H1 (cell line): ENCODE measurements at regions not wholly inside any gene's neighbourhood (a gene's known extent, or its start where the extent isn't known, plus 50 kb on each side); places are given as distances from the start of the nearest gene placed in this dataset.

Experiments
- CTCF ChIA-PET: fragments of 300-600 bp; sonication (Branson Sonifier 250); formaldehyde crosslinking; loops from one replicate; lab custom pipeline; 2021; ENCODE audit not compliant: partially characterized antibody; lab: Charles Lee
- POLR2A ChIA-PET: fragments of 300-600 bp; sonication (Branson Sonifier 250); formaldehyde crosslinking; loops from one replicate; lab custom pipeline; 2021; ENCODE audit warnings: inconsistent platforms; ENCODE audit not compliant: partially characterized antibody; lab: Charles Lee
- DNase-seq, 2 experiments: peaks; one replicate each; pipeline versions ENCODE4 v3.0.0 to v3.0.0-alpha.2; 2010 to 2022; ENCODE audit warnings: low spot score in 2 of 2, low read depth in 1 of 2, mixed read lengths in 1 of 2
- FAIRE-seq: peaks from 2 replicates; lab custom pipeline; 2011; peaks lifted over from hg19 to GRCh38; lab: Jason Lieb, UNC
- H2AFZ ChIP-seq: 2 replicates; pipeline ENCODE4 v1.8.1; 2012; ENCODE audit warnings: low read length, inconsistent platforms
- H2AK5ac ChIP-seq: 2 replicates; pipeline ENCODE4 v1.6.1; 2013; ENCODE audit warnings: low read depth, low read length
- H2BK120ac ChIP-seq: replicated peaks from 2 replicates; pipeline ENCODE3; 2013; ENCODE audit warnings: low read depth, low read length, inconsistent platforms
- H2BK12ac ChIP-seq: 2 replicates; pipeline ENCODE4 v1.6.1; 2013; ENCODE audit warnings: low read depth, low read length
- H2BK15ac ChIP-seq: 2 replicates; pipeline ENCODE4 v1.6.1; 2013; ENCODE audit warnings: low read length
- H2BK20ac ChIP-seq: 2 replicates; pipeline ENCODE4 v1.6.1; 2013; ENCODE audit warnings: low read length
- H2BK5ac ChIP-seq: 2 replicates; pipeline ENCODE4 v1.6.1; 2013; ENCODE audit warnings: low read depth, low read length
- H3K14ac ChIP-seq: 2 replicates; pipeline ENCODE4 v1.6.1; 2013; ENCODE audit warnings: inconsistent platforms; ENCODE audit not compliant: insufficient read length
- H3K18ac ChIP-seq: 2 replicates; pipeline ENCODE4 v1.6.1; 2013; ENCODE audit warnings: low read length; ENCODE audit errors: extremely low read depth
- H3K23ac ChIP-seq: 2 replicates; pipeline ENCODE4 v1.6.1; 2013; ENCODE audit warnings: inconsistent platforms; ENCODE audit not compliant: insufficient read length
- H3K23me2 ChIP-seq: 2 replicates; pipeline ENCODE4 v1.6.1; 2013; ENCODE audit warnings: low read depth, low read length
- H3K27ac ChIP-seq: 2 replicates; pipeline ENCODE4 v1.6.1; 2011; ENCODE audit warnings: low read depth, low read length, inconsistent platforms
- H3K27me3 ChIP-seq, 4 experiments: replicated peaks in 1 of 4; 1 replicate in 1 of 4; 2 replicates in 3 of 4; pipeline versions ENCODE4 v1.6.1 to v1.8.1; 2011 to 2013; ENCODE audit warnings: low read length in 3 of 4, mild to moderate bottlenecking in 3 of 4, inconsistent platforms in 2 of 4, mixed read lengths in 2 of 4, moderate library complexity in 1 of 4; ENCODE audit not compliant: control insufficient read depth in 3 of 4, insufficient read depth in 3 of 4; ENCODE audit errors: extremely low read depth in 1 of 4
- H3K36me3 ChIP-seq, 4 experiments: 2 replicates each; pipeline versions ENCODE4 v1.6.1 to v1.8.1; 2011 to 2013; ENCODE audit warnings: mild to moderate bottlenecking in 4 of 4, low read length in 3 of 4, moderate library complexity in 2 of 4, control low read depth in 1 of 4, inconsistent platforms in 1 of 4; ENCODE audit not compliant: insufficient read depth in 4 of 4, control insufficient read depth in 2 of 4
- H3K4ac ChIP-seq: replicated peaks from 2 replicates; pipeline ENCODE3; 2013; ENCODE audit warnings: low read length, low read depth, mixed read lengths, inconsistent platforms; ENCODE audit not compliant: insufficient read length
- H3K4me1 ChIP-seq, 4 experiments: replicated peaks in 1 of 4; 1 replicate in 1 of 4; 2 replicates in 3 of 4; pipeline versions ENCODE4 v1.6.1 to v1.8.1; 2011 to 2013; ENCODE audit warnings: low read length in 3 of 4, inconsistent platforms in 2 of 4, mixed read lengths in 1 of 4; ENCODE audit not compliant: insufficient read depth in 4 of 4, control insufficient read depth in 3 of 4
- H3K4me2 ChIP-seq, 2 experiments: 2 replicates each; pipeline versions ENCODE4 v1.6.1 to v1.8.1; 2011 to 2013; ENCODE audit warnings: low read depth in 2 of 2, low read length in 2 of 2, control low read depth in 1 of 2, inconsistent platforms in 1 of 2, mild to moderate bottlenecking in 1 of 2; ENCODE audit not compliant: insufficient read depth in 1 of 2
- H3K4me3 ChIP-seq, 4 experiments: fragments of 200-600, 300-600 bp in 1 of 4; sonication (generic), shearing (Covaris generic), sonication (Bioruptor Twin) in 1 of 4; 2 replicates each; pipeline versions ENCODE4 v1.5.1 to v1.8.1; 2011 to 2016; ENCODE audit warnings: low read length in 4 of 4, low read depth in 3 of 4, control low read depth in 2 of 4, inconsistent platforms in 2 of 4, mild to moderate bottlenecking in 2 of 4, mixed read lengths in 1 of 4, moderate library complexity in 1 of 4; ENCODE audit not compliant: insufficient read depth in 2 of 4; ENCODE audit errors: extremely low read depth in 1 of 4
- H3K56ac ChIP-seq: replicated peaks from 2 replicates; pipeline ENCODE3; 2013; ENCODE audit warnings: low read depth, mild to moderate bottlenecking, mixed read lengths, low read length, inconsistent platforms; ENCODE audit not compliant: insufficient read length
- H3K79me1 ChIP-seq: 2 replicates; pipeline ENCODE4 v1.6.1; 2013; ENCODE audit warnings: low read depth, low read length, control low read depth
- H3K79me2 ChIP-seq, 2 experiments: 2 replicates each; pipeline versions ENCODE4 v1.6.1 to v1.8.1; 2012 to 2013; ENCODE audit warnings: low read length in 2 of 2, mild to moderate bottlenecking in 2 of 2, inconsistent platforms in 1 of 2; ENCODE audit not compliant: insufficient read depth in 2 of 2, control insufficient read depth in 1 of 2
- H3K9ac ChIP-seq, 4 experiments: replicated peaks in 1 of 4; 1 replicate in 1 of 4; 2 replicates in 3 of 4; pipeline versions ENCODE4 v1.6.1 to v1.8.1; 2011 to 2013; ENCODE audit warnings: low read depth in 3 of 4, low read length in 3 of 4, control low read depth in 2 of 4, mild to moderate bottlenecking in 2 of 4, moderate library complexity in 2 of 4, inconsistent platforms in 1 of 4; ENCODE audit errors: extremely low read depth in 1 of 4
- H3K9me3 ChIP-seq, 2 experiments: 2 replicates each; pipeline versions ENCODE4 v1.6.1 to v1.8.1; 2012 to 2013; ENCODE audit warnings: mild to moderate bottlenecking in 2 of 2, moderate library complexity in 2 of 2, control low read depth in 1 of 2, inconsistent platforms in 1 of 2, low read depth in 1 of 2, low read length in 1 of 2, mixed read lengths in 1 of 2; ENCODE audit not compliant: insufficient read depth in 2 of 2
- H4K20me1 ChIP-seq, 2 experiments: replicated peaks in 1 of 2; 2 replicates each; pipeline versions ENCODE3 to v1.8.1; 2011 to 2013; ENCODE audit warnings: inconsistent platforms in 2 of 2, low read length in 2 of 2, mild to moderate bottlenecking in 1 of 2; ENCODE audit not compliant: insufficient read depth in 2 of 2, control insufficient read depth in 1 of 2
- H4K5ac ChIP-seq: 2 replicates; pipeline ENCODE4 v1.6.1; 2013; ENCODE audit warnings: low read length, low read depth, mixed read lengths, inconsistent platforms; ENCODE audit not compliant: insufficient read length
- H4K8ac ChIP-seq: 2 replicates; pipeline ENCODE4 v1.8.0; 2013; ENCODE audit warnings: mild to moderate bottlenecking, moderate library complexity, low read length, inconsistent platforms; ENCODE audit not compliant: insufficient read depth; ENCODE audit errors: extremely low read depth
- H4K91ac ChIP-seq: replicated peaks from 2 replicates; pipeline ENCODE3; 2013; ENCODE audit warnings: low read length, mixed read lengths, inconsistent platforms; ENCODE audit not compliant: insufficient read length
- ASH2L ChIP-seq: fragments of 200-600, 300-600 bp; sonication (generic); IDR thresholded peaks from one replicate; pipeline ENCODE4 v1.7.1; 2017; ENCODE audit warnings: low read length
- CTBP2 ChIP-seq: IDR thresholded peaks from 2 replicates; pipeline ENCODE4 v1.7.0; 2011; ENCODE audit warnings: borderline replicate concordance, mild to moderate bottlenecking, moderate library complexity, mixed read lengths, low read length; ENCODE audit not compliant: insufficient read depth, insufficient read length
- MAFK ChIP-seq: IDR thresholded peaks from 2 replicates; pipeline ENCODE4 v1.6.1; 2012; ENCODE audit warnings: low read depth, mild to moderate bottlenecking, improper control_type of control experiment, low read length
- NANOG ChIP-seq: IDR thresholded peaks from 2 replicates; pipeline ENCODE4 v1.6.1; 2011; ENCODE audit warnings: low read length, low read depth, mild to moderate bottlenecking, inconsistent platforms; ENCODE audit not compliant: insufficient read depth, poor library complexity, severe bottlenecking
- SAP30 ChIP-seq: fragments of 300-600 bp; sonication (generic); IDR thresholded peaks from 2 replicates; pipeline ENCODE4 v1.7.1; 2012; ENCODE audit warnings: low read length, moderate library complexity, mild to moderate bottlenecking, inconsistent platforms; ENCODE audit not compliant: insufficient read depth, insufficient replicate concordance
- SIN3A ChIP-seq, 2 experiments: IDR thresholded peaks in 1 of 2; conservative IDR thresholded peaks in 1 of 2; 2 replicates each; pipeline ENCODE4 v1.6.1; 2011 to 2012; ENCODE audit warnings: low read length in 2 of 2, improper control_type of control experiment in 1 of 2, low read depth in 1 of 2, mild to moderate bottlenecking in 1 of 2
- TAF7 ChIP-seq: optimal IDR thresholded peaks from 2 replicates; pipeline ENCODE3; 2011; ENCODE audit warnings: low read depth, mild to moderate bottlenecking, inconsistent platforms, low read length, moderate library complexity, borderline replicate concordance
- TBP ChIP-seq: IDR thresholded peaks from 2 replicates; pipeline ENCODE4 v1.6.1; 2011; ENCODE audit warnings: low read depth, low read length, improper control_type of control experiment
- ZNF274 ChIP-seq: IDR thresholded peaks from 2 replicates; pipeline ENCODE4 v1.7.0; 2012; ENCODE audit warnings: low read length, borderline replicate concordance; ENCODE audit errors: extremely low read depth
- WGBS, 2 experiments: shearing (Covaris generic) in 1 of 2; methylation state at CpG; one replicate each; pipeline versions ENCODE4 v1.1.6 to v1.1.7; 2013 to 2015; ENCODE audit warnings: low lambda C conversion rate in 2 of 2, mixed read lengths in 2 of 2, inconsistent platforms in 1 of 2, low coverage in 1 of 2, missing lambda C conversion rate in 1 of 2; ENCODE audit not compliant: insufficient replicate concordance in 2 of 2, insufficient coverage in 1 of 2, insufficient read length in 1 of 2; ENCODE audit errors: extremely low coverage in 1 of 2, missing lambda C conversion rate in 1 of 2; 5-methylcytosine and 5-hydroxymethylcytosine counted together
- TF ChIP-seq, protein P1 (sequence below): IDR thresholded peaks from 2 replicates; pipeline ENCODE4 v1.6.1; 2012; ENCODE audit warnings: low read length, inconsistent platforms

DNA sequence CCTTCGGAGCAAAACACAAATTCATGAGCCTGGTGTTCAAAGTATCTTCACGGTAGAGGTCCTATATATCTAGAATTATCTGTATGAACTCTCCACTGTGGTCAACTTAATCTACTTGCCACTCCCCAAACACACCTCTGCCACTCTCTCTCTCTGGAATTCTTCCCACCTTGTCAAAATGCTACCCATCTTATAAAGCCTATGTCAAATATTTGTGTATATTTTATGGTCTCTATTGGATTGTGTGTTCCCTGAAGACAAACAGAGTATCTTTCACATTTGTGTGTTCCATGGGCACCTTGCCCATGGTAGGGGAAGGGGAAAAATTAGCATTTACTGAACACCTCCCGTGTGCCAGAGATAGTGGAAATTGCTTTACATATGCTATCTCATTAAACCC lies 83.2 kb upstream of the ATL2 start:
- POLR2A ChIA-PET = no interaction called here
- Histone ChIP-seq H2AFZ (no peak overlapping the region), H2BK5ac (no peak overlapping the region), H3K18ac (no peak overlapping the region), H3K23me2 (no peaks in the 10 kb centered on the region), H2AK5ac (no peak overlapping the region), H3K27me3 (no peaks in the 10 kb centered on the region), H4K5ac (no peak overlapping the region), H4K91ac (no peak overlapping the region), H3K9ac (no peak overlapping the region), H2BK12ac (no peak overlapping the region), H3K56ac (no peak overlapping the region), H3K36me3 (no peaks in the 10 kb centered on the region), H3K4ac (no peak overlapping the region)
- DNase-seq = no peak
- TF ChIP-seq TBP (no peak), ASH2L (no peak), TAF7 (no peak), SIN3A (conservative IDR thresholded peaks at IDR 0.05 in 1 of 2, IDR thresholded peaks at IDR 0.05 in 1 of 2; ENCODE audit: low read depth in 1 of 2, low read length in 2 of 2) (no peak), NANOG (no peak), SAP30 (no peak), ZNF274 (no peak), MAFK (no peak), CTBP2 (no peak)
- TF ChIP-seq, protein P1, sequence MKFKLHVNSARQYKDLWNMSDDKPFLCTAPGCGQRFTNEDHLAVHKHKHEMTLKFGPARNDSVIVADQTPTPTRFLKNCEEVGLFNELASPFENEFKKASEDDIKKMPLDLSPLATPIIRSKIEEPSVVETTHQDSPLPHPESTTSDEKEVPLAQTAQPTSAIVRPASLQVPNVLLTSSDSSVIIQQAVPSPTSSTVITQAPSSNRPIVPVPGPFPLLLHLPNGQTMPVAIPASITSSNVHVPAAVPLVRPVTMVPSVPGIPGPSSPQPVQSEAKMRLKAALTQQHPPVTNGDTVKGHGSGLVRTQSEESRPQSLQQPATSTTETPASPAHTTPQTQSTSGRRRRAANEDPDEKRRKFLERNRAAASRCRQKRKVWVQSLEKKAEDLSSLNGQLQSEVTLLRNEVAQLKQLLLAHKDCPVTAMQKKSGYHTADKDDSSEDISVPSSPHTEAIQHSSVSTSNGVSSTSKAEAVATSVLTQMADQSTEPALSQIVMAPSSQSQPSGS = no peak
- TF ChIP-seq, all 59 proteins: peak for 0
- FAIRE-seq = no peak
- H2BK120ac ChIP-seq = no peak overlapping the region
- 83% methylated on average over 3 of the region's 3 CpGs; no CpG with 5 or more reads in 1 of the 2 experiments for WGBS, 2 experiments
- no peaks in the 10 kb centered on the region for H3K79me1 ChIP-seq
- H3K23ac ChIP-seq = no peak overlapping the region
- H3K9me3 ChIP-seq = no peaks in the 10 kb centered on the region
- no peak overlapping the region for H3K14ac ChIP-seq
- no peak overlapping the region for H4K8ac ChIP-seq
- no peak overlapping the region for H3K4me2 ChIP-seq
- H3K4me1 ChIP-seq = no peaks in the 10 kb centered on the region
- no peak overlapping the region for H2BK15ac ChIP-seq
- H3K4me3 ChIP-seq = no peak overlapping the region
- H3K79me2 ChIP-seq = no peaks in the 10 kb centered on the region
- CTCF ChIA-PET = interaction anchor here (1.3 to 1.4 kb wide), 2 partner anchors 11 to 38 kb away, joined by 4 to 7 read pairs; no protein-coding TSS in a partner anchor
- H2BK20ac ChIP-seq = no peak overlapping the region
- H4K20me1 ChIP-seq = no peaks in the 10 kb centered on the region
- no peak overlapping the region for H3K27ac ChIP-seq
